HCT116 (cell line): ENCODE measurements at regions not wholly inside any gene's neighbourhood (a gene's known extent, or its start where the extent isn't known, plus 50 kb on each side); places are given as distances from the start of the nearest gene placed in this dataset.

Experiments
- ATAC-seq: fragments of 200-7000 bp; cut with Tn5 transposase; 2 replicates; pipeline ENCODE4 v1.9.1; 2020; ENCODE audit warnings: mild to moderate bottlenecking, moderate library complexity
- BruUV-seq: library from RNA; stranded (reverse); fragments of 400-500 nt; replicated peaks from 2 replicates; lab custom pipeline; 2021; lab: Mats Ljungman, UMichigan
- CTCF ChIA-PET: fragments of 300-600 bp; sonication (Branson Sonifier 250); formaldehyde crosslinking; loops from one replicate; lab custom pipeline; 2021; ENCODE audit warnings: antibody characterized with exemption; lab: Charles Lee
- POLR2A ChIA-PET: fragments of 300-600, 350-600 bp; sonication (Branson Sonifier 250); formaldehyde crosslinking; loops from one replicate; lab custom pipeline; 2021; ENCODE audit warnings: antibody characterized with exemption; lab: Charles Lee
- RAD21 ChIA-PET, 2 experiments: fragments of 300-600 bp; sonication (Branson Sonifier 250); formaldehyde crosslinking; loops; one replicate each; lab custom pipeline; 2023; ENCODE audit warnings: low total read pairs in 2 of 2; ENCODE audit not compliant: uncharacterized antibody in 2 of 2, unreplicated experiment in 2 of 2, low non-redundant PET in 1 of 2; lab: Charles Lee
- DNase-seq: peaks from one replicate; pipeline ENCODE4 v3.0.0-alpha.2; 2010; ENCODE audit warnings: low read depth, low spot score
- H2AFZ ChIP-seq: fragments of 200-600 bp; shearing (Covaris generic), sonication (generic); 2 replicates; pipeline ENCODE4 v1.6.1; 2017; ENCODE audit warnings: low read depth, mixed run types, mixed read lengths, antibody characterized with exemption, low read length; ENCODE audit not compliant: poor library complexity, severe bottlenecking
- H3K27ac ChIP-seq: 2 replicates; pipeline ENCODE4 v1.5.1; 2012; ENCODE audit warnings: low read depth, low read length
- H3K27me3 ChIP-seq: fragments of 200-600 bp; sonication (generic); 2 replicates; pipeline ENCODE4 v1.6.1; 2016; ENCODE audit warnings: mixed run types, low read length, mixed read lengths; ENCODE audit not compliant: insufficient read depth
- H3K36me3 ChIP-seq, 2 experiments: fragments of 200-500 bp in 1 of 2; fragments of 200-600 bp in 1 of 2; sonication (Bioruptor generic) in 1 of 2; sonication (generic) in 1 of 2; 2 replicates each; pipeline versions ENCODE4 v1.5.1 to v1.6.1; 2014 to 2016; ENCODE audit warnings: low read length in 2 of 2, inconsistent platforms in 1 of 2, mixed read lengths in 1 of 2, mixed run types in 1 of 2; ENCODE audit not compliant: insufficient read depth in 2 of 2, control insufficient read depth in 1 of 2
- H3K4me1 ChIP-seq, 2 experiments: fragments of 200-600 bp in 1 of 2; sonication (generic) in 1 of 2; 2 replicates each; pipeline versions ENCODE4 v1.5.1 to v1.6.1; 2012 to 2017; ENCODE audit warnings: low read length in 2 of 2, inconsistent platforms in 1 of 2, mild to moderate bottlenecking in 1 of 2, mixed read lengths in 1 of 2, mixed run types in 1 of 2, moderate library complexity in 1 of 2; ENCODE audit not compliant: insufficient read depth in 2 of 2, control insufficient read depth in 1 of 2
- H3K4me2 ChIP-seq: fragments of 200-600 bp; sonication (generic); 2 replicates; pipeline ENCODE4 v1.6.1; 2017; ENCODE audit warnings: mixed run types, low read length, mixed read lengths
- H3K4me3 ChIP-seq, 2 experiments: fragments of 200-600 bp in 1 of 2; sonication (generic) in 1 of 2; replicated peaks in 1 of 2; 2 replicates each; pipeline ENCODE4 v1.5.1; 2011 to 2016; ENCODE audit warnings: low read length in 2 of 2, control low read depth in 1 of 2, low read depth in 1 of 2, mild to moderate bottlenecking in 1 of 2, mixed read lengths in 1 of 2, mixed run types in 1 of 2
- H3K79me2 ChIP-seq: fragments of 200-600 bp; sonication (generic); 2 replicates; pipeline ENCODE4 v1.6.1; 2017; ENCODE audit warnings: mild to moderate bottlenecking, mixed run types, low read length, moderate library complexity, mixed read lengths; ENCODE audit not compliant: insufficient read depth
- H3K9ac ChIP-seq: fragments of 200-600 bp; sonication (generic); 2 replicates; pipeline ENCODE4 v1.6.1; 2016; ENCODE audit warnings: low read length, mixed read lengths
- H3K9me2 ChIP-seq: fragments of 200-600 bp; sonication (generic), shearing (Covaris generic); 2 replicates; pipeline ENCODE4 v1.6.1; 2017; ENCODE audit warnings: mixed run types, mild to moderate bottlenecking, moderate library complexity; ENCODE audit not compliant: insufficient read depth
- H3K9me3 ChIP-seq, 2 experiments: fragments of 200-500 bp in 1 of 2; fragments of 200-600 bp in 1 of 2; sonication (Bioruptor generic) in 1 of 2; sonication (generic) in 1 of 2; 2 replicates each; pipeline ENCODE4 v1.6.1; 2014 to 2017; ENCODE audit warnings: low read length in 2 of 2, mixed read lengths in 2 of 2, inconsistent platforms in 1 of 2, low read depth in 1 of 2, mild to moderate bottlenecking in 1 of 2, mixed run types in 1 of 2, moderate library complexity in 1 of 2; ENCODE audit not compliant: control insufficient read depth in 1 of 2, insufficient read depth in 1 of 2
- H4K20me1 ChIP-seq: fragments of 200-600 bp; sonication (generic), shearing (Covaris generic); 2 replicates; pipeline ENCODE4 v1.6.1; 2017; ENCODE audit warnings: mixed run types, mild to moderate bottlenecking, moderate library complexity; ENCODE audit not compliant: insufficient read depth
- CBX3 ChIP-seq: IDR thresholded peaks from 2 replicates; pipeline ENCODE4 v1.6.1; 2012; ENCODE audit warnings: low read depth
- CEBPB ChIP-seq: IDR thresholded peaks from 2 replicates; pipeline ENCODE4 v1.6.1; 2012; ENCODE audit warnings: low read depth
- EGR1 ChIP-seq: IDR thresholded peaks from 2 replicates; pipeline ENCODE4 v1.6.1; 2012; ENCODE audit warnings: low read depth
- EZH2 ChIP-seq: fragments of 200-600 bp; sonication (generic); IDR thresholded peaks from 2 replicates; pipeline ENCODE4 v1.6.1; 2017; ENCODE audit warnings: antibody characterized with exemption, mixed run types
- FOSL1 ChIP-seq: IDR thresholded peaks from 2 replicates; pipeline ENCODE4 v1.6.1; 2012; ENCODE audit warnings: low read depth
- JUND ChIP-seq: IDR thresholded peaks from 2 replicates; pipeline ENCODE4 v1.6.1; 2012
- POLR2A ChIP-seq: IDR thresholded peaks from 2 replicates; pipeline ENCODE4 v1.7.0; 2011; ENCODE audit warnings: borderline replicate concordance; ENCODE audit not compliant: insufficient read depth, insufficient read length; ENCODE audit errors: extremely low read depth
- POLR2AphosphoS5 ChIP-seq: IDR thresholded peaks from 2 replicates; pipeline ENCODE4 v1.6.1; 2011; ENCODE audit warnings: mild to moderate bottlenecking, low read depth, low read length, moderate library complexity
- RAD21 ChIP-seq: IDR thresholded peaks from 2 replicates; pipeline ENCODE4 v1.6.1; 2012; ENCODE audit warnings: low read depth, mild to moderate bottlenecking
- SP1 ChIP-seq: IDR thresholded peaks from 2 replicates; pipeline ENCODE4 v1.6.1; 2012; ENCODE audit warnings: low read depth
- ZNF274 ChIP-seq: fragments of 200-500 bp; sonication (Bioruptor generic); IDR thresholded peaks from 2 replicates; pipeline ENCODE4 v1.6.1; 2014; ENCODE audit warnings: mild to moderate bottlenecking, low read depth, low read length, inconsistent platforms
- intact Hi-C: fragments of 100-400 bp; cut with micrococcal nuclease; formaldehyde crosslinking; loops from 2 replicates; pipeline ENCODE4 v1.10.0; 2022
- TF ChIP-seq, protein P1 (sequence below): IDR thresholded peaks from 2 replicates; pipeline ENCODE4 v1.6.1; 2012; ENCODE audit warnings: low read depth
- TF ChIP-seq, protein P2 (sequence below): IDR thresholded peaks from 2 replicates; pipeline ENCODE4 v1.6.1; 2012

DNA sequence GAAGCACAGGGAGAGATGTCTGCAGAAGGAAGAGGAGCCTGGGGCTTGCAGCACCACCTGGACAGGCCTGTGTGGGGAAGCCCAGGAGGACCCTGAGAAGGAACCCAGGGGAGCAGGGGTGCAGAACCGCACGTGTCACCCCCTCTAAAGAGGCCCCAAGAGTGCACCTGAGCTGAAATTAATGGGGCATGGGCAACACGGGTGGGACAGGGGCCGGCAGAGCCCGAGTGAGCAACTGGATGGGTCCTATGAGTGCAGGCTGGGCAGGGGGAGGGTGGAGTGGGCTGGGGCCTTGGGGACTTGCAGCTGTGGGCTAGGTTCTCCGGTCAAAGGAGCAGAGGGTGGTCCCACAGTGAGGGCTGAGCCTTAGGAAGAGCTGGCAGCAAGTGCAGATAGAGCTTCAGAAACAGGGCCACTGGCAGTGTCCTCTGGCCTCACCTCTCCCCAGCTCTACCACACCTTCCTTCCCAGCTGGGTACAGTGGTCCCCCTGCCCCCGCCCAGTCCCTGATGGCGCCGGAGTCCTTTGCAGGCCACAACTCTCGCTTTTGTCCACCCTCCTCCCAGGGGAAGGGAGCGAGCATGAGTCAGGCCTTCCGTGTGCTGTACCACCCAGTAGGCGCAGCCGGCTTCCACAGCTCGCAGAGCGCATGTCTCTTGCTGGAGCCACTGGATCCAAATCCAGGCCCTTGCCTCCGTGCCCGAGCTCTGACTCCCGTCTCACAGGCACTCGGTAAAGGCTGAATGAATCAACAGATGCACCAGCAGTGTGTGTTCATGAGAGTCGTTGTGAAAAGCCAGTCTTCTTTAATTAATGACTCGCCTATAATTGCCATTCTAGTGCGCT is 131.6 kb downstream of the HMX1 start (continued):
- TF ChIP-seq, protein P1, sequence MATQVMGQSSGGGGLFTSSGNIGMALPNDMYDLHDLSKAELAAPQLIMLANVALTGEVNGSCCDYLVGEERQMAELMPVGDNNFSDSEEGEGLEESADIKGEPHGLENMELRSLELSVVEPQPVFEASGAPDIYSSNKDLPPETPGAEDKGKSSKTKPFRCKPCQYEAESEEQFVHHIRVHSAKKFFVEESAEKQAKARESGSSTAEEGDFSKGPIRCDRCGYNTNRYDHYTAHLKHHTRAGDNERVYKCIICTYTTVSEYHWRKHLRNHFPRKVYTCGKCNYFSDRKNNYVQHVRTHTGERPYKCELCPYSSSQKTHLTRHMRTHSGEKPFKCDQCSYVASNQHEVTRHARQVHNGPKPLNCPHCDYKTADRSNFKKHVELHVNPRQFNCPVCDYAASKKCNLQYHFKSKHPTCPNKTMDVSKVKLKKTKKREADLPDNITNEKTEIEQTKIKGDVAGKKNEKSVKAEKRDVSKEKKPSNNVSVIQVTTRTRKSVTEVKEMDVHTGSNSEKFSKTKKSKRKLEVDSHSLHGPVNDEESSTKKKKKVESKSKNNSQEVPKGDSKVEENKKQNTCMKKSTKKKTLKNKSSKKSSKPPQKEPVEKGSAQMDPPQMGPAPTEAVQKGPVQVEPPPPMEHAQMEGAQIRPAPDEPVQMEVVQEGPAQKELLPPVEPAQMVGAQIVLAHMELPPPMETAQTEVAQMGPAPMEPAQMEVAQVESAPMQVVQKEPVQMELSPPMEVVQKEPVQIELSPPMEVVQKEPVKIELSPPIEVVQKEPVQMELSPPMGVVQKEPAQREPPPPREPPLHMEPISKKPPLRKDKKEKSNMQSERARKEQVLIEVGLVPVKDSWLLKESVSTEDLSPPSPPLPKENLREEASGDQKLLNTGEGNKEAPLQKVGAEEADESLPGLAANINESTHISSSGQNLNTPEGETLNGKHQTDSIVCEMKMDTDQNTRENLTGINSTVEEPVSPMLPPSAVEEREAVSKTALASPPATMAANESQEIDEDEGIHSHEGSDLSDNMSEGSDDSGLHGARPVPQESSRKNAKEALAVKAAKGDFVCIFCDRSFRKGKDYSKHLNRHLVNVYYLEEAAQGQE: no peak
- TF ChIP-seq POLR2AphosphoS5 (no peak), SP1 (no peak), CBX3 (no peak), RAD21 (no peak), EZH2 (no peak), POLR2A (no peak)
- TF ChIP-seq, protein P2, sequence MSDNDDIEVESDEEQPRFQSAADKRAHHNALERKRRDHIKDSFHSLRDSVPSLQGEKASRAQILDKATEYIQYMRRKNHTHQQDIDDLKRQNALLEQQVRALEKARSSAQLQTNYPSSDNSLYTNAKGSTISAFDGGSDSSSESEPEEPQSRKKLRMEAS: no peak

DNA sequence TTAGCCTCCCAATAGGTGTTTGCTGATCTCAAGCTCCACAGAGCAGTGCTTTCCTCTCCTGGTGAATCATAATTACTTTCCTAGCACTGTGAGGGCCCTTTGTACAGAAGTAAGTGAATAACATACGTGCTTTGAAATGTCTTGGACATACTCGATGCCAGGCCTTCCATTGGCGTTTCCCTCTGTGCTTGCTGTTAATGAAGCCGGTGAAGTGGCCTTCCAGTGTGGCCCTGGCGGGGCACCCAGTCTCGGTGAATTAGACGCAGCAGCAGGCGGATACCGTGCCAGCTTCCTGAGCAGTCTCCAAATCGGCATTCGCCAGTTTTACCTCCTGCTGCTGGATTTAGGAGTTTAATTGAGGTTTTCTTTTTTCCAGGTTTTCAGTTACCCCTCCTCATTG is 132.3 kb downstream of the HMX1 start:
- intact Hi-C loops: no loop called here

More for the DNA sequence above, 132.3 kb downstream of the HMX1 start:
- no peaks in the 10 kb centered on the region for H3K79me2 ChIP-seq
- H3K9me3 ChIP-seq: no peaks in the 10 kb centered on the region
- H3K9ac ChIP-seq: no peak overlapping the region
- no TSS peak for BruUV-seq
- H4K20me1 ChIP-seq: no peaks in the 10 kb centered on the region
- no peak overlapping the region for H3K27ac ChIP-seq
- H3K4me2 ChIP-seq: no peak overlapping the region
- CTCF ChIA-PET: no interaction called here
- DNase-seq (no peak), ATAC-seq (no peak)
- H3K4me1 ChIP-seq: no peaks in the 10 kb centered on the region
- no peak overlapping the region for H3K4me3 ChIP-seq
- H3K9me2 ChIP-seq: no peaks in the 10 kb centered on the region
- POLR2A ChIA-PET: no interaction called here
- H2AFZ ChIP-seq: no peak overlapping the region
- no peaks in the 10 kb centered on the region for H3K27me3 ChIP-seq
- H3K36me3 ChIP-seq: no peaks in the 10 kb centered on the region
- TF ChIP-seq, protein P2: no peak
- no peak for TF ChIP-seq ZNF274
- TF ChIP-seq JUND: no peak
- no peak for TF ChIP-seq FOSL1
- no peak for TF ChIP-seq SP1
- no peak for TF ChIP-seq EGR1
- TF ChIP-seq CEBPB: no peak
- TF ChIP-seq, all 23 proteins: peak for 0
- RAD21 ChIA-PET: no interaction called here
